Vagina (tissue), 2 donors: ENCODE measurements at regions not wholly inside any gene's neighbourhood (a gene's known extent, or its start where the extent isn't known, plus 50 kb on each side); places are given as distances from the start of the nearest gene placed in this dataset.
A peak's percentile ranks its signal among the peaks of the same experiment; 100 is the strongest.

ENCODE experiments used
- DNase-seq, 2 donors: peaks; one replicate each; pipeline ENCODE4 v3.0.0-alpha.2; 2017; ENCODE audit errors: extremely low spot score in 2 of 2
- H3K27ac ChIP-seq: fragments of 200-600 bp; sonication (generic); one replicate; pipeline ENCODE4 v1.5.1; 2019
- H3K27me3 ChIP-seq: fragments of 200-600 bp; sonication (generic); one replicate; pipeline ENCODE4 v1.5.1; 2019
- H3K36me3 ChIP-seq, 2 donors: fragments of 200-600 bp; sonication (generic); one replicate each; pipeline ENCODE4 v1.5.1; 2017 to 2019
- H3K4me1 ChIP-seq: fragments of 200-600 bp; sonication (generic); one replicate; pipeline ENCODE4 v1.5.1; 2019
- H3K4me3 ChIP-seq, 2 donors: fragments of 200-600 bp; sonication (generic); 1 replicate in 1 of 2; 2 replicates in 1 of 2; pipeline ENCODE4 v1.5.1; 2016 to 2019
- H3K9me3 ChIP-seq: fragments of 200-600 bp; sonication (generic); one replicate; pipeline ENCODE4 v1.5.1; 2019
- POLR2A ChIP-seq, 2 donors: fragments of 450-650 bp; IDR thresholded peaks; one replicate each; pipeline ENCODE4 v1.6.1; 2017; ENCODE audit warnings: antibody characterized with exemption in 2 of 2, mild to moderate bottlenecking in 2 of 2, moderate library complexity in 2 of 2
- POLR2AphosphoS5 ChIP-seq, 2 donors: sonication (generic); formaldehyde crosslinking; IDR thresholded peaks; one replicate each; pipeline ENCODE4 v1.9.0; 2017; ENCODE audit warnings: antibody characterized with exemption in 2 of 2, mild to moderate bottlenecking in 2 of 2, low read depth in 1 of 2; ENCODE audit not compliant: insufficient read depth in 1 of 2
- intact Hi-C: fragments of 100-400 bp; cut with DNase I; formaldehyde crosslinking; loops from one replicate; pipeline ENCODE4 v1.15.1; 2023
- TF ChIP-seq, protein P1 (sequence below), 3 experiments: fragments of 450-650 bp in 2 of 3; fragments of 200-600 bp in 1 of 3; sonication (generic) in 1 of 3; IDR thresholded peaks; one replicate each; pipeline ENCODE4 v1.5.1; 2017 to 2019; ENCODE audit warnings: antibody characterized with exemption in 3 of 3, mild to moderate bottlenecking in 2 of 3, moderate library complexity in 2 of 3

DNA sequence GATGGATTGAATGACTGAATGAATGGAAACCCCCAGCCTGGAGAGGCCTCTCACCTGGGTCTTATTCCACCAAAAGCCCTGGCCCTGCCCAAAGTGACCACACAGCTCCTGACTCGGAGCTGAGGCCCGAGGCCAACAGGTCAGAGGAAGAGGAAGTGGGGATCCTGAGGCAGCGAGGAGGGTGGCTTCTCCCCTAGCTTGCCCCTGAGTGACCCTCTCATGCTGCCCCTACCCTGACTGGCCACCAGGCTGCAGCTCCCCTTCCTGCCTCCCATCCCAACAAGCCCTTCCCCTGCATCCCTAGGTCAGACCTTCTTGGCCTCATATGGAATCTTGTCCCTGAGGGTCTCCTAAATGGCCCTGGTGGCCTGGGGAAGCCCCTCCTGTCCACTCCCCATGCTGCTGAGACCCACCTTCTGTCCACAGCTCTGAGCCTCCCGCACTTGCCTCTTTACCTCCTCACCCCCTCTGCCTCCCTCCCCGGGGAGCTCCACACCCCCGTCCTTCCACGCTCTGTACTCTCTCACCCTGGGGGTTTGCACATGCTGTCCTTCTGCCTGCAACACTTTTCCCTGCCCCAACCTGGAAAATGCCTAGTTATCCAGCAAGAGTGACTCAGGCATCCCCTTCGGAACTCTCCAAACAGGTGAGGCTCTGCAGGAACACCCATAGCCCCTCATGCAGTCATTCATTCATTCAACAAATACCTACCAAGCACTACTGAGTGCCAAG is 134.8 kb upstream of the HDAC4 start:
- Histone ChIP-seq H3K36me3 (no peaks in the 10 kb centered on the region), H3K4me3 (no peak overlapping the region), H3K4me1 (peaks cover 25% of the 10 kb centered on the region), H3K9me3 (no peaks in the 10 kb centered on the region), H3K27me3 (no peaks in the 10 kb centered on the region), H3K27ac (no peak overlapping the region)
- no peak for DNase-seq
- intact Hi-C loops = no loop called here
- TF ChIP-seq POLR2A (IDR thresholded peaks at IDR 0.05) (no peak), POLR2AphosphoS5 (IDR thresholded peaks at IDR 0.05; ENCODE audit: insufficient read depth in 1 of 2, low read depth in 1 of 2) (no peak)
- TF ChIP-seq, protein P1, sequence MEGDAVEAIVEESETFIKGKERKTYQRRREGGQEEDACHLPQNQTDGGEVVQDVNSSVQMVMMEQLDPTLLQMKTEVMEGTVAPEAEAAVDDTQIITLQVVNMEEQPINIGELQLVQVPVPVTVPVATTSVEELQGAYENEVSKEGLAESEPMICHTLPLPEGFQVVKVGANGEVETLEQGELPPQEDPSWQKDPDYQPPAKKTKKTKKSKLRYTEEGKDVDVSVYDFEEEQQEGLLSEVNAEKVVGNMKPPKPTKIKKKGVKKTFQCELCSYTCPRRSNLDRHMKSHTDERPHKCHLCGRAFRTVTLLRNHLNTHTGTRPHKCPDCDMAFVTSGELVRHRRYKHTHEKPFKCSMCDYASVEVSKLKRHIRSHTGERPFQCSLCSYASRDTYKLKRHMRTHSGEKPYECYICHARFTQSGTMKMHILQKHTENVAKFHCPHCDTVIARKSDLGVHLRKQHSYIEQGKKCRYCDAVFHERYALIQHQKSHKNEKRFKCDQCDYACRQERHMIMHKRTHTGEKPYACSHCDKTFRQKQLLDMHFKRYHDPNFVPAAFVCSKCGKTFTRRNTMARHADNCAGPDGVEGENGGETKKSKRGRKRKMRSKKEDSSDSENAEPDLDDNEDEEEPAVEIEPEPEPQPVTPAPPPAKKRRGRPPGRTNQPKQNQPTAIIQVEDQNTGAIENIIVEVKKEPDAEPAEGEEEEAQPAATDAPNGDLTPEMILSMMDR (IDR thresholded peaks at IDR 0.05) = no peak

DNA sequence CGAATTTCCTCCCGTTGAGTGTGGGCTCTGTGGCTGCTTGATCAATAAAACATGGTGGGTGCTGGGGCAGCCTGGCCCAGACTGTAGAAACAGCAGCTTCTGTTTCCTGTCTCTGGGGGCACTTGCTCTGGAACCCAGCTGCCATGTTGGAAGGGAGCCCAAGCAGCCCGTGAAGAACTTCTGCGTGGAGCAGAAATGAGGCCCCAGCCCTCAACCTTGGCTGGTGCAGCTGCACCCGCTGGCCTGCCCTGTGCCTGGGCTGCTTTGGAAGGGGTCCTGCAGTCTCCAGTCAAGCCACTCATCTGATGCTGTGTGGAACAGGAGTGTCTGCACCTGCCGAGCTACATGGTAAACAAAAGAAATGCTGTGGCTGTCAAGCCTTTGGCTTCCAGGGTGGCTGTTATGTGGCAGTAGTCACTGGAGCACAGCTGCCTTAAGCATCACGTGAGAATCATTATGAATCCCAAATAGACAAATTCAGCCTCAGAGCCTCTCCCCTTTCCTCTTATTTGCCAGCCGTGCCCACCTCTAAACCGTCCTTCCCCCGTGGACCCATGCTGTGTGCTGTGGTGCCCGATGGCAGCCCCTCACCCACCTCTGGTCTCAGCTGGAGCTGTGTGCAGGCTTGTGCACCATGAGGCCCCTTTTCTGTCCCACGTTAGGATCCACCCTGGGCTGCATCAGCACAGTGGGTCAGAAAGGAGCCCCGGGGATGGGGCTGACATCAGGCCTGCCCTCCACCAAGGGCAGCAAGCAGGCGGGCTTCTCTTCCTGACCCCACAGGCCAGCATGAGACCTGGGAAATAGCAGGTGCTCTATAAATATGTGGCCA is 134.0 kb upstream of the HDAC4 start:
- Histone ChIP-seq H3K4me3 (no peak overlapping the region), H3K9me3 (no peaks in the 10 kb centered on the region), H3K27ac (peak overlapping the region; percentile 24), H3K27me3 (no peaks in the 10 kb centered on the region), H3K36me3 (no peaks in the 10 kb centered on the region), H3K4me1 (peaks cover 25% of the 10 kb centered on the region)
- TF ChIP-seq POLR2AphosphoS5 (IDR thresholded peaks at IDR 0.05; ENCODE audit: insufficient read depth in 1 of 2, low read depth in 1 of 2) (no peak), POLR2A (IDR thresholded peaks at IDR 0.05) (no peak)
- TF ChIP-seq, protein P1 (IDR thresholded peaks at IDR 0.05) = no peak
- DNase-seq = no peak
- intact Hi-C loops = no loop called here

DNA sequence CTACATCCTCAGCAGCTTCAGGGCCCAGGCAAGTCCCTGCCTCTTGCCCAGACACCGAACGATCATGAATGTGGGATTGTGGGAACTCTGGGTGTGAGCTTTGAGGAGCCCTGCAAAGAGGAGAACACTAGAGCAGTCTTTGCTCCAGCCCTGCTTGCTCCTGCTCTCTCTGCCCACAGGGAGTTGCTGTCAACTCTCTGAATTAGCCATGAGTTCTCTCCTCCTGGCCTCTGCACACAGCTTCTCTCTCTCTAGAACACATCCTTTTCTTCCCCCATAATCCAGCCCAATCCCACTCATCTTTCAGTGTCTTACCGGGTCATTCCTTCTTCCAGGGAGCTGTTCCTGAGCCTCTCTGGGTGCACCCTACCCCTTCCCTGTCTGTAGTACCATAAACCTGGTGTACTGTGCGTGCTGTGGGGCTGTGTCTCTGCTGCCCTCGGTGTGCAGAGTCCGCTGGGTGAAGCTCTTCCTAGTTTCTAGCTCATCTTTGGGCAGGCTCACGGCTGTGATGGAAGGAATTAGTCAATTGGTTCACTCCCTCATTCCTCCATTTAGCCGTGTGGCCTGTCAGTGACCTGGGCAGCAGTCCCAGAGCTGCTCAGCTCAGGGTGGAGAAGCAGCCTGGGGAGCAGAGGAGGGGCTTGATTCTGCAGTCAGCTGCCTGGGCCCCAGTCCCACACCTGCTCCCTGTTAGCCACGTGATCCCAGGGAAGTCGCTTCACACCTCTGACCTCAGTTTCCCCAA is 132.9 kb upstream of the HDAC4 start:
- no peak for DNase-seq
- Histone ChIP-seq H3K27me3 (no peaks in the 10 kb centered on the region), H3K36me3 (no peaks in the 10 kb centered on the region), H3K27ac (peak overlapping the region; percentile 67), H3K4me1 (peaks cover 25% of the 10 kb centered on the region), H3K9me3 (no peaks in the 10 kb centered on the region), H3K4me3 (no peak overlapping the region)
- intact Hi-C loops = no loop called here
- TF ChIP-seq, protein P1 (IDR thresholded peaks at IDR 0.05) = no peak
- TF ChIP-seq POLR2AphosphoS5 (IDR thresholded peaks at IDR 0.05; ENCODE audit: insufficient read depth in 1 of 2, low read depth in 1 of 2) (peak; percentile 60 to 74), POLR2A (IDR thresholded peaks at IDR 0.05) (no peak)

DNA sequence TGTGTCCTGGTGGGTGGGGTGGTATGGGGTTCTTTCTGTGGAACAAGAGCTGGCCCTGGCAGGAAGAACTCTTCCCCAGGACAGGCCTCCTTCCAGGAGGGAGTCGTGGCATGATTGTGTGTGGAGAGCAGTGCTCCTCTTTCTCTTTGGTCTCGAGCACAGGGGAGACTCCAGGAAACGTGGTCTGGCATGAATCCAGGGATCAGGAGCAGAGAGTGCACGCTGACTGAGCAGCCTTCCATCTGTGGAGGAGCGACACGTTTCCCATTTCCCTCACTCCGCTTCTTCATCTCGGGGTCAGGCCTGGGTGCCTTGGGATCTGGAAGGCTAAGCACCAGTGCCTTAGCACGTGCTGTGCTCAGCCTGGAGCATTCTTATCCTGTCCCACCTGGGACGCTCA is 132.0 kb upstream of the HDAC4 start:
- Histone ChIP-seq H3K9me3 (no peaks in the 10 kb centered on the region), H3K27me3 (no peaks in the 10 kb centered on the region), H3K36me3 (no peaks in the 10 kb centered on the region), H3K4me1 (peaks cover 25% of the 10 kb centered on the region), H3K4me3 (no peak overlapping the region), H3K27ac (no peak overlapping the region)
- TF ChIP-seq POLR2A (IDR thresholded peaks at IDR 0.05) (no peak), POLR2AphosphoS5 (IDR thresholded peaks at IDR 0.05; ENCODE audit: insufficient read depth in 1 of 2, low read depth in 1 of 2) (no peak)
- TF ChIP-seq, protein P1 (IDR thresholded peaks at IDR 0.05) = no peak
- DNase-seq = no peak
- intact Hi-C loops = no loop called here
